Lung microvascular endothelial cell (primary cell): ENCODE measurements at regions not wholly inside any gene's neighbourhood (a gene's known extent, or its start where the extent isn't known, plus 50 kb on each side); places are given as distances from the start of the nearest gene placed in this dataset.

Experiments
- DNase-seq, 2 donors: peaks; one replicate each; pipeline versions ENCODE4 v3.0.0 to v3.0.0-alpha.2; 2010; ENCODE audit warnings: low read depth in 2 of 2

DNA sequence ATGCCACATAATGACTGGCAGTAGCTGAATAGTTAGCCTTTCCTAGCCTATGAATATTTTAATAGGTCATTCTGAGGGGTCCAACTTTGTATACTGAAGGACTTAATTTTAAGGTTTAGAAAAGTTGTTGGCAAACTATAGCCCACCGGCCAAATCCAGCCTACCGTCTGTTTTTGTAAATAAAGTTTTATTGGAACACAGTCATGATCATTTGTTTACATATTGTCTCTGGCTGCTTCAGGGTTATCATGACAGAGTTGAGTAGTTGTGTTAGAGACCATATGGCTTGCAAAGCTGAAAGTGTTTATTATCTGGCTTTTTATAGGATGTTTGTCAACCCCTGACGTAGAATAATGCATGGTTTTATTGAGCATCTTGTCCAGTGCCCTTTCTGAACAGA is 73.4 kb downstream of the NTMT2 start:
- DNase-seq, result no peak

DNA sequence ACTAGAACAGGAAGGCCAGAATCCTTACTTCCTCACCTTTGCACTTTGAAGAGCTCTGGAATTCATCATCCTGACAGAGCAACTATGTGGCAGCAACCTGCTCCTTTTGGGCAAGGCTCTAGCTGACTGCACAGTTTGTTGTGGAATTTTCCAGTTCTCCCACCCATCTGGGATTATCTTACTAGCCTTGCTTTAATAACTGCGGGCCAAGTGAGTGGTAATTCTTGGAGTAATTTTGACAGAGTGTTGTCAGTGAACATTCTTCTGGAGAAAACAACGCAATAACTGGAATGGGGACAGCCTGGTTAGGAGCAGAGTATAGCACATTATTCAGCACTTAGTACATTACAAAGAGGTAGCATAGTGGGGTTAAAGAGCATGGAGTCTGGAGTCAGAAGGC is 75.3 kb downstream of the NTMT2 start:
- DNase-seq, result no peak

DNA sequence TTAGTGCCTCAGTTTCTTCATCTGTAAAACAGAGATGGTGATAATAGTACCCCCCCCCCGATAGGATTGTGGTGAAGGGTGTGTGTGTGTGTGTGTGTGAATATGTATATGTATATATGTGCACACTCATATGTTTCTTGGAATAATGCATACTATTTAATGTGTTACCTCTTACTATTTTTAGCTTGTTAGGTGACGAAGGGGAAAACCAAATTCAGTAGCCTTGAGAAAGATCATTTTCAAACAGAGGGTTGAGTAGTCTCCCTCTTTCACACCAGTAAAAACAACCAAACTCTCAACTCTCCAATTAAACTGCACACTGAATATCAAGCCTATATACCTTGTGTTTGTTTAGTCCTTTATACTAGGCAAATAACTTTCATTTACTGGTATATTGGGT is 75.7 kb downstream of the NTMT2 start:
- no peak for DNase-seq

- DNase-seq, result no peak
Measured at GRCh38 chr1:170224469-170224868, 78.7 kb downstream of the NTMT2 start.

- no peak for DNase-seq
Measured at GRCh38 chr1:170225781-170226530, 80.2 kb downstream of the NTMT2 start.

- DNase-seq, result no peak
Measured at GRCh38 chr1:170226767-170227166, 81.0 kb downstream of the NTMT2 start.

GRCh38 chr1:170230323-170230722 is 84.6 kb downstream of the NTMT2 start:
- DNase-seq, result no peak

- DNase-seq, result no peak
Measured at GRCh38 chr1:170231662-170232061, 85.9 kb downstream of the NTMT2 start.

DNA sequence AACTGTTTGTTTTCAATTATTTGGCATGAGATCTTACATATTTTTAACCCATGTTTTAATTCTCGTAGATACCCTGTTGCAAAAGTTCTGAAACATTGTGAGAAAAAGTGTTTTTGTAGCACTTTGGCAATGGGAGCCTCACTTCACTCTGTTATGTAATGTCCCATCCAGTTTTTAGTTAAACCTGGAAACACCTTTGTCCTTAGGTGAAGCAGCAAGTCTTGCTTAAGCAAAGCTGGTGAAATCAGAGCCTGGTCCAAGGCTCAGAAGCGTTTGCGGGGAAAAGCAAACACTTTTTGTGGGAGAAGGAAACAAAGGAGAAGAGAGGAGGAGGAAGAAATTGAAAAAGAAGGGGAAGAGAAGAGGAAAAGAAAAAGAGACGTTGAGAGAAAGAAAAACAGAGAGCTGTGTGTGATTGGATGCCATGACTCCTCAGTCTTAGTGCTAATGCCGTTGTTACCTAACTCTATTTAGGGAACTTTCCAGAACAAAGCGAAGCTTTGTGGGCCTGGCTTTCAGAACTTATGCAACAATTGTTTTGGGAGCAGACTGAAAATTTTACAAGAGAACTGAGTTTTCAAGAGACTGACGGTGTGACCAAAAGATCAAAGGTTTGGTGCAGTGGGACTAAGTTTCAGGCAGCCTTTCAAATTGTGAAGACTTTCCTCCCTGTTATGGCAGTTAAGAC is 93.1 kb downstream of the NTMT2 start:
- DNase-seq, result no peak

DNA sequence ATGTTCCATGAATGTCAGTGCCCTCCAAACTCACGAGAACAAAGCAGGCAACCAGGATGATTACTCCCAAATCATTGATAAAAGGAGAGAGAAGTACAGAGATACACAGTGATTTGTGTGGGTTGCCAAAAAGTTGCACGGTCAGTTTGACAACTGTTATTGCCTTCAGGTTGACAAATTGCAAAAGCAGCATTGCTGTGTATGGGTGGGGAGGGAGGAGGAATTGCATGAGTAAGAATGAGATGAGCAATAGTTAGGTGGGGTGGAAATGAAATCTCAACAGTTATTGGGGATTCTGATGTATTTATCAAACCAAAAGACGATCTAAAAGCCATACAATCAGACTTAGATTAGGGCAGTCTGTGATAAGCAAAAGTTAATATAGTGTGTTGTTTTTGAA is 93.7 kb downstream of the NTMT2 start:
- DNase-seq, result no peak

DNA sequence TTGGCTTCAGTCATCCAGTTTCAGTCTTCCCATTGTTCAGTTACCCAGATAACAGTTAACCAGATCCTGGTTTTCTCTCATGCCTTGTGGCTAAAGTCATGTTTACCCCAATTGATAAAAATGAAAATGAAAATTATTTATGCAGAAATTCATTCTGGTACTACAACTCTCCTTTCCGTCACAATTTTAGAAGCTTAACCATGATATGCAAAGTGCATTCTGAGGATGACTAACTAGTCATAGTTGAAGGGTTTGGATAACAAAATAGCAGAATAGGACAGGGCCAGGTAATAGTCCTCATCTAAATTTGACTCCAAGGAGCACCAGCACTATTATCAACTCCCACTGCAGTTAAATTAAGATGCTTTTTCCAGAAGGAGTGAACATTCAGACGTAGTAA is 94.7 kb downstream of the NTMT2 start:
- DNase-seq, result no peak

GRCh38 chr1:170241266-170241851 is 95.6 kb downstream of the NTMT2 start:
- DNase-seq, result no peak

DNA sequence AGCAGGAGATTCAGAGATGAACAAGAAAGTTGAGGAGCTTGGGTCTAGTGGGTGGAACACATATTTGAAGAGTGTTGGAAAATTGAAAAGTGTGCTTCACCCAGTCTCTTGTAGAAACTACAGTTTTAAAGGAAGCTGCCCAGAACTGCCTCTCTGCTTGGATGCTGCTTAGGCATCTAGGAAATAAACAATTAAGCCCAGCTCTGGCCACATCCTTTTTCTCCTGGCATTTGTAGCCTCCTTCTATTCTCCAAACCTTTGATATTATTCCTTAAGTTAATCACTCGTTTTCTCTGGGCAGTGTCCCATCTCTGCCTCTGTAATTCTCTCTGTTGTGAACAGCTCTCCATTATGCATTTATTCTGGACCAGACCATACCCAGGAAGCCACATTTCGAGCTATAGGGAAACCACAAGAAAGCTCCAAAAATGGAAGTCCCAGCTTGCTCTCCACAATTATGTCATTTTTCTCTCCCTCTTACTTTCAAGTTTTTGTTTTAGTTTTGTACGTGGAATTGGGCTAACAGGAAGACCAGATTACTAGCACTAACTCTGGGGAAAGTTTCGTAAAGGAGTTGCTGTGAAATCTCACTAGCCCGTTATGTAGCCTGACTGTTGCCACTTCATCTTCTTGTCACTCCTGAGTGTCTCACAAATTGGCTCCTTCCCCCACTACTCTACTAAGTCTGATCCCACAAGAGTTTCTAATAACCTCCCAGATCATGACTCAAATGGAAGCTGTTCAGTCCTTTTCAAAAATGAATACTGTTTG is 102.2 kb downstream of the NTMT2 start:
- DNase-seq, result no peak

- no peak for DNase-seq
Measured at GRCh38 chr1:170250531-170251276, 104.9 kb downstream of the NTMT2 start.

- no peak for DNase-seq
Measured at GRCh38 chr1:170252851-170253579, 107.3 kb downstream of the NTMT2 start.

- DNase-seq, result no peak
Measured at GRCh38 chr1:170254371-170254770, 108.6 kb downstream of the NTMT2 start.

- DNase-seq, result no peak
Measured at GRCh38 chr1:170261669-170262068, 115.9 kb downstream of the NTMT2 start.

DNA sequence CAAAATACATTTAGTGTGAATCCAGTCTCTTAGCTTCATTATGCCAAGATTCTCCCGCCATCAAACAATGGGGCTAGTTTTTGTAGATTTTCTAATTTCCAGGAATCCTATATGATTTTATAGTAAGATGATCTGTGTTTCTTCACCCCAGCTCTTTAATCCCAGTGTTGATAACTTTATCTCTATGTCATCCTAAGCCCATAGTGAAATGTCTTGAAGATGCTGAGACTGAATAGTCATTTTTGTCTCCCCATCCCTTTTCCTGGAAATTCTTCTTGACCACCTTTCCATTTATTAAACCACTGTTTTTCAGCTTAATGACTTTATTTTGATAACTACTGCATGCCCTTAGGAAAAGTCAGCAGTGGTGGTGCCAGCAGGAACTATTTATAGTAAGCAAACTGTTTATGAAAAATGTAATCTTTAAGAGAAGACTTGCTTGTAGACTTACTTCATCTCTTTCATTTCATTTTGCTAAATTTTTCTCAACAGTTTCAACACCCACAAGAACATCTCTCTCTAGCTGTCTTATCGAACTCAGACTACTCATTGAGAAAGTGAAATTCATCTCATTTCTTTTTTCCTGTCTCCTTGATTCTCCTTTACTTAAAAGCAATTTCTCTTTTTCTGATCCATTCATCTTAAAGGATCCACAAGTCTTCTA is 116.6 kb downstream of the NTMT2 start:
- DNase-seq, result no peak

GRCh38 chr1:170265234-170265633 is 119.5 kb downstream of the NTMT2 start:
- DNase-seq, result no peak

- DNase-seq, result no peak
Measured at GRCh38 chr1:170267317-170267716, 121.6 kb downstream of the NTMT2 start.
